ENCODE measurements at regions not wholly inside any gene's neighbourhood (a gene's known extent, or its start where the extent isn't known, plus 50 kb on each side); places are given as distances from the start of the nearest gene placed in this dataset.

DNA sequence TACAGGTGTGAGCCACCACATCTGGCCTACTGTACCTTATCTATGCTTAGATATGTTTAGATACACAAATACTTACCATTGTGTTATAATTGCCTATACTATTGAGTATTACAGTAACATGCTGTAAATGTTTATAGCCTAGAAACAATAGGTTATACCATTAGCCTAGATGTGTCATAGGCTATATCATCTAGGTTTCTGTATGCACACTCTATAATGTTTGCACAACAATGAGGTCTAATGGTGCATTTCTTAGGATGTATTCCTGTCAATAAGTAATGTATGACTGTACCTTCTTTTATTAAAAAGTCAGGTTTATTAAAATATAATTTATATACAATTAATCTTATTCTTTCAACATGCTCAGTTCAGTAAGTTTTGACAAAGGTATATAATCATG is 683.1 kb downstream of the LRRC70 start:
- DNase-seq (ENCODE audit: extremely low spot score): no peak
- CTCF ChIA-PET: no interaction called here
- TF ChIP-seq, protein P1, sequence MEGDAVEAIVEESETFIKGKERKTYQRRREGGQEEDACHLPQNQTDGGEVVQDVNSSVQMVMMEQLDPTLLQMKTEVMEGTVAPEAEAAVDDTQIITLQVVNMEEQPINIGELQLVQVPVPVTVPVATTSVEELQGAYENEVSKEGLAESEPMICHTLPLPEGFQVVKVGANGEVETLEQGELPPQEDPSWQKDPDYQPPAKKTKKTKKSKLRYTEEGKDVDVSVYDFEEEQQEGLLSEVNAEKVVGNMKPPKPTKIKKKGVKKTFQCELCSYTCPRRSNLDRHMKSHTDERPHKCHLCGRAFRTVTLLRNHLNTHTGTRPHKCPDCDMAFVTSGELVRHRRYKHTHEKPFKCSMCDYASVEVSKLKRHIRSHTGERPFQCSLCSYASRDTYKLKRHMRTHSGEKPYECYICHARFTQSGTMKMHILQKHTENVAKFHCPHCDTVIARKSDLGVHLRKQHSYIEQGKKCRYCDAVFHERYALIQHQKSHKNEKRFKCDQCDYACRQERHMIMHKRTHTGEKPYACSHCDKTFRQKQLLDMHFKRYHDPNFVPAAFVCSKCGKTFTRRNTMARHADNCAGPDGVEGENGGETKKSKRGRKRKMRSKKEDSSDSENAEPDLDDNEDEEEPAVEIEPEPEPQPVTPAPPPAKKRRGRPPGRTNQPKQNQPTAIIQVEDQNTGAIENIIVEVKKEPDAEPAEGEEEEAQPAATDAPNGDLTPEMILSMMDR (IDR thresholded peaks at IDR 0.05; ENCODE audit: control extremely low read depth, extremely low read depth, low read depth, missing control alignments): no peak
- POLR2A ChIA-PET: no interaction called here

DNA sequence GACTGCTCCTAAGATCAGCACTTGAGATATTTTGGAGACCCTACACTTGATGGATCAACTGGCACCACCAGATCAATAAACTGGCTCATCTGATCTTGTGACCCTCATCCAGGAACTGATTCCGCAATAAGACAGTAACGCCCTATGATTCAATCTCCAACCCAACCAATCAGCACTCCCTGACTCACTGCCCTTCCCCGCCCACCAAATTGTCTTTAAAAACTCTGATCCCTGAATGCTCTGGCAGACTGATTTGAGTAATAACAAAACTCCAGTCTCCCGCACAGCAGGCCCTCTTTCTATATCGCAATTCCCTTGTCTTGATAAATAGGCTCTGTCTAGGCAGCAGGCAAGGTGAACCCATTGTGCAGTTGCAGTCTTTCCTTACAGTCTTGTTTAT is 677.0 kb downstream of the LRRC70 start:
- DNase-seq (ENCODE audit: extremely low spot score): no peak
- ChIA-PET CTCF (no interaction called here), POLR2A (no interaction called here)

DNA sequence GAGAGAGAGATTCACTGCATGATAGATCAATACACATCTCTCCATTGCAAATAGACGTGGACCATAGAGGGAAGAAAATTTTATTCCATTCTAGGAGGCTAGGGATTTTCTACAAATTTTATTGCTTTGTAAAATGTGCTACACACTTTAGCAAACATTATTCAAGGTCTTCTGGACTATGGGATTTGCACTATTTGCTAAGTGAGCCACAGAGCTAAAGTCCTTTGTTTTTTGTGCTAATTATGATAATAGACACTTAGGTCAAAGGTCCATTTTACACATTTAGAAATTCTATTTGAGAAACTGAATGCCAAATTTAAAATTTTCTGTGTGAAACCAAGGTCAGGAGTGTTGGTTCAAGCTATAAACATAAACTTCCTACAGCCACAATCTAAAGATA is 672.3 kb downstream of the LRRC70 start:
- CTCF ChIA-PET: no interaction called here

More for the DNA sequence above, 677.0 kb downstream of the LRRC70 start:
- TF ChIP-seq, protein P1 (IDR thresholded peaks at IDR 0.05; ENCODE audit: control extremely low read depth, extremely low read depth, low read depth, missing control alignments): no peak

DNA sequence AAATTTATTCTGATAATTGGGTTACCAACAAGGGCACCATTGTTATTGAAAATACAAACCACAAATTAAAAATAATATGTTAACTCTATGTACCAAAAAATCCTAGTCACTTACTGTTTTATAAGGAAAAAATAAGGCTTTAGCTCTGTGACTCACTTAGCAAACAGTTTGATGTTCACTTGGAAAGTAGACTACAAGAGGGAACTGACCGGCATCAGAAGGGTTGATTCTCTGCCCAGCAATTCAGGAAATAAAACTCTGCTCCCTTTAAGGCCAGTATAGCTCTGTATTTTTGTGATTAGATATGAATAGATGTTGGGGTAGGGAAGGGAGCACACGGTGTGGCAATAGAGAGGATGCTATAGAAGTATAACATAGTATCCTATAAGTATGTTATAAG is 671.3 kb downstream of the LRRC70 start:
- TF ChIP-seq, protein P1 (IDR thresholded peaks at IDR 0.05; ENCODE audit: control extremely low read depth, extremely low read depth, low read depth, missing control alignments): no peak
- DNase-seq (ENCODE audit: extremely low spot score): no peak
- ChIA-PET CTCF (interaction anchor here (1.3 kb wide), 1 partner anchor 9 kb away, joined by 4 read pairs; no protein-coding TSS in a partner anchor), POLR2A (no interaction called here)

More for the DNA sequence above, 672.3 kb downstream of the LRRC70 start:
- DNase-seq (ENCODE audit: extremely low spot score): no peak
- POLR2A ChIA-PET: no interaction called here
- TF ChIP-seq, protein P1 (IDR thresholded peaks at IDR 0.05; ENCODE audit: control extremely low read depth, extremely low read depth, low read depth, missing control alignments): no peak

DNA sequence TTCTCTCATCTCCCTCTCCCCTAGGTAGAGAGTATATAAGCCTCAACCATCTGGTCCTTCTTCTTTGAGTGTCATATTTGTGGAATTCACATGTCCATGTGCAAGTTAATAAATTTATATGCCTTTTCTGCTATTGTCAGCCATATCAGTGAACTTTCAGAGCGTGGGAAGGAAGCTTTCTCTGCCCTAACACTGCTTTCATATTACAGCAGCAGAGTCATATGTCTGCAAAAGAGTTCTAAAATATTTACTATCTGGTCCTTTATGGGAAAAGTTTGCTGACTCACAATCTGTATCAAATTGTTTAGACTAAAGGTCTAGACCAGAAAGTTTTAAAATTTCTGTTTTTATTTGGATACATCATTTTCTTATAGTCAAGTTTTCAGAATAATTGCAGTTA is 669.0 kb downstream of the LRRC70 start:
- ChIA-PET CTCF (no interaction called here), POLR2A (no interaction called here)

DNA sequence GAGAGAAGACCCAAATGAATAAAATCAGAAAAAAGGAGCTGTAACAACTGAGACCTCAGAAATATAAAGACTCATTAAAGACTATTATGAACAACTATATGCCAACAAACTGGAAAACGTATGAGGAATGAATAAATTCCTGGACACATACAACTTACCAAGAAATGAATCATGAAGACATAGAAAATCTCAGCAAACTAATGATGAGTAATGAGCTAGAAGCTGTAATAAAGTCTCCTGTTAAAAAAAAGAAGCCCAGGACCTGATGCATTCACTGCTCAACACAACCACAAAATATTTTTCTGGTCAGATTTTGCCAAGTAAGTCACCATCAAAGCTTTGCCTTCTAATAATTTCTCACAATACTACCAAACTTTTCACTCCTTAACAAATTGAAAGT is 666.7 kb downstream of the LRRC70 start:
- ChIA-PET POLR2A (no interaction called here), CTCF (no interaction called here)
- DNase-seq (ENCODE audit: extremely low spot score): no peak
- TF ChIP-seq, protein P1 (IDR thresholded peaks at IDR 0.05; ENCODE audit: control extremely low read depth, extremely low read depth, low read depth, missing control alignments): no peak

More for the DNA sequence above, 669.0 kb downstream of the LRRC70 start:
- no peak for DNase-seq (ENCODE audit: extremely low spot score)
- TF ChIP-seq, protein P1 (IDR thresholded peaks at IDR 0.05; ENCODE audit: control extremely low read depth, extremely low read depth, low read depth, missing control alignments): no peak
